ENCODE measurements at regions not wholly inside any gene's neighbourhood (a gene's known extent, or its start where the extent isn't known, plus 50 kb on each side); places are given as distances from the start of the nearest gene placed in this dataset.

GRCh38 chr10:121338206-121338980, 259.9 kb downstream of the FGFR2 start:
- no peak overlapping the region for H3K4me3 ChIP-seq (ENCODE audit: low read depth, low read length)
- no peak for DNase-seq (ENCODE audit: low read depth)
- TF ChIP-seq MYC (IDR thresholded peaks at IDR 0.05; ENCODE audit: low read depth, low read length) (no peak), MAX (IDR thresholded peaks at IDR 0.05; ENCODE audit: low read depth, low read length) (no peak), CTCF (IDR thresholded peaks at IDR 0.05; ENCODE audit: low read depth, low read length) (no peak), POLR2A (IDR thresholded peaks at IDR 0.05; ENCODE audit: extremely low read depth, insufficient read length) (no peak)

GRCh38 chr10:121339114-121339513, 259.1 kb downstream of the FGFR2 start:
- DNase-seq (ENCODE audit: low read depth) = no peak
- no peak for TF ChIP-seq MAX (IDR thresholded peaks at IDR 0.05; ENCODE audit: low read depth, low read length)
- no peak for TF ChIP-seq CTCF (IDR thresholded peaks at IDR 0.05; ENCODE audit: low read depth, low read length)
- TF ChIP-seq POLR2A (IDR thresholded peaks at IDR 0.05; ENCODE audit: extremely low read depth, insufficient read length) = no peak
- no peak for TF ChIP-seq MYC (IDR thresholded peaks at IDR 0.05; ENCODE audit: low read depth, low read length)

GRCh38 chr10:121340271-121340831, 257.9 kb downstream of the FGFR2 start:
- TF ChIP-seq MYC (IDR thresholded peaks at IDR 0.05; ENCODE audit: low read depth, low read length) (no peak), CTCF (IDR thresholded peaks at IDR 0.05; ENCODE audit: low read depth, low read length) (no peak)
- no peak for DNase-seq (ENCODE audit: low read depth)
- H3K4me3 ChIP-seq (ENCODE audit: low read depth, low read length) = no peak overlapping the region

More at GRCh38 chr10:121339114-121339513, 259.1 kb downstream of the FGFR2 start:
- H3K4me3 ChIP-seq (ENCODE audit: low read depth, low read length) = no peak overlapping the region

GRCh38 chr10:121351540-121351939, 246.7 kb downstream of the FGFR2 start:
- DNase-seq (ENCODE audit: low read depth) = no peak
- no peak overlapping the region for H3K4me3 ChIP-seq (ENCODE audit: low read depth, low read length)
- no peak for TF ChIP-seq CTCF (IDR thresholded peaks at IDR 0.05; ENCODE audit: low read depth, low read length)
- no peak for TF ChIP-seq POLR2A (IDR thresholded peaks at IDR 0.05; ENCODE audit: extremely low read depth, insufficient read length)
- TF ChIP-seq MYC (IDR thresholded peaks at IDR 0.05; ENCODE audit: low read depth, low read length) = no peak
- no peak for TF ChIP-seq MAX (IDR thresholded peaks at IDR 0.05; ENCODE audit: low read depth, low read length)

GRCh38 chr10:121352231-121352855, 245.9 kb downstream of the FGFR2 start:
- H3K4me3 ChIP-seq (ENCODE audit: low read depth, low read length) = no peak overlapping the region
- TF ChIP-seq MAX (IDR thresholded peaks at IDR 0.05; ENCODE audit: low read depth, low read length) (no peak), POLR2A (IDR thresholded peaks at IDR 0.05; ENCODE audit: extremely low read depth, insufficient read length) (no peak), MYC (IDR thresholded peaks at IDR 0.05; ENCODE audit: low read depth, low read length) (no peak), CTCF (IDR thresholded peaks at IDR 0.05; ENCODE audit: low read depth, low read length) (no peak)
- no peak for DNase-seq (ENCODE audit: low read depth)
